HCT116 (cell line): ENCODE measurements at regions not wholly inside any gene's neighbourhood (a gene's known extent, or its start where the extent isn't known, plus 50 kb on each side); places are given as distances from the start of the nearest gene placed in this dataset.

ENCODE experiments used
- CTCF ChIP-seq, 3 experiments: fragments of 200-600 bp in 1 of 3; sonication (generic) in 1 of 3; IDR thresholded peaks in 2 of 3; conservative IDR thresholded peaks in 1 of 3; 2 replicates each; pipeline ENCODE4 v1.5.1; 2012 to 2017; ENCODE audit warnings: low read depth in 2 of 3, low read length in 2 of 3, antibody characterized with exemption in 1 of 3, borderline replicate concordance in 1 of 3, control low read depth in 1 of 3, mild to moderate bottlenecking in 1 of 3, mixed read lengths in 1 of 3, mixed run types in 1 of 3, moderate library complexity in 1 of 3; ENCODE audit not compliant: insufficient read depth in 1 of 3
- EZH2 ChIP-seq: fragments of 200-600 bp; sonication (generic); IDR thresholded peaks from 2 replicates; pipeline ENCODE4 v1.6.1; 2017; ENCODE audit warnings: antibody characterized with exemption, mixed run types
- TF ChIP-seq, protein P1 (sequence below): IDR thresholded peaks from 2 replicates; pipeline ENCODE4 v1.6.1; 2012

GRCh38 chr1:79899914-79900313, 893.4 kb upstream of the ADGRL4 start:
- TF ChIP-seq, protein P1, sequence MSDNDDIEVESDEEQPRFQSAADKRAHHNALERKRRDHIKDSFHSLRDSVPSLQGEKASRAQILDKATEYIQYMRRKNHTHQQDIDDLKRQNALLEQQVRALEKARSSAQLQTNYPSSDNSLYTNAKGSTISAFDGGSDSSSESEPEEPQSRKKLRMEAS = no peak
- TF ChIP-seq CTCF (IDR thresholded peaks at IDR 0.05 in 2 of 3, conservative IDR thresholded peaks at IDR 0.05 in 1 of 3; ENCODE audit: borderline replicate concordance in 1 of 3, insufficient read depth in 1 of 3, low read depth in 2 of 3, low read length in 2 of 3) (no peak), EZH2 (no peak)
